Ishikawa (cell line): ENCODE measurements at regions not wholly inside any gene's neighbourhood (a gene's known extent, or its start where the extent isn't known, plus 50 kb on each side); places are given as distances from the start of the nearest gene placed in this dataset.

Experiments
- CEBPB ChIP-seq: IDR thresholded peaks from 2 replicates; pipeline ENCODE4 v1.6.1; 2012
- CREB1 ChIP-seq: IDR thresholded peaks from 2 replicates; pipeline ENCODE4 v1.6.1; 2012; ENCODE audit warnings: low read depth
- EGR1 ChIP-seq: IDR thresholded peaks from 2 replicates; pipeline ENCODE4 v1.6.1; 2012
- EP300 ChIP-seq: IDR thresholded peaks from 2 replicates; pipeline ENCODE4 v1.6.1; 2012; ENCODE audit warnings: borderline replicate concordance
- FOXM1 ChIP-seq: IDR thresholded peaks from 2 replicates; pipeline ENCODE4 v1.6.1; 2012; ENCODE audit warnings: low read depth, borderline replicate concordance
- RAD21 ChIP-seq: IDR thresholded peaks from 2 replicates; pipeline ENCODE4 v1.6.1; 2012; ENCODE audit warnings: low read depth
- TAF1 ChIP-seq: IDR thresholded peaks from 2 replicates; pipeline ENCODE4 v1.6.1; 2012; ENCODE audit warnings: low read depth, mild to moderate bottlenecking
- TEAD4 ChIP-seq: IDR thresholded peaks from 2 replicates; pipeline ENCODE4 v1.6.1; 2012
- USF1 ChIP-seq: IDR thresholded peaks from 2 replicates; pipeline ENCODE4 v1.6.1; 2012
- YY1 ChIP-seq: IDR thresholded peaks from 2 replicates; pipeline ENCODE4 v1.6.1; 2012; ENCODE audit warnings: low read depth
- TF ChIP-seq, protein P1 (sequence below): IDR thresholded peaks from 2 replicates; pipeline ENCODE4 v1.6.1; 2012; ENCODE audit warnings: low read depth, mild to moderate bottlenecking
- TF ChIP-seq, protein P2 (sequence below): IDR thresholded peaks from 2 replicates; pipeline ENCODE4 v1.6.1; 2012

GRCh38 chr13:31860002-31860401 lies 120.7 kb downstream of the RXFP2 start:
- TF ChIP-seq RAD21 (no peak), CEBPB (no peak), EGR1 (no peak), YY1 (no peak), USF1 (no peak), EP300 (no peak), FOXM1 (no peak), CREB1 (no peak), TEAD4 (no peak), TAF1 (no peak)
- TF ChIP-seq, protein P1, sequence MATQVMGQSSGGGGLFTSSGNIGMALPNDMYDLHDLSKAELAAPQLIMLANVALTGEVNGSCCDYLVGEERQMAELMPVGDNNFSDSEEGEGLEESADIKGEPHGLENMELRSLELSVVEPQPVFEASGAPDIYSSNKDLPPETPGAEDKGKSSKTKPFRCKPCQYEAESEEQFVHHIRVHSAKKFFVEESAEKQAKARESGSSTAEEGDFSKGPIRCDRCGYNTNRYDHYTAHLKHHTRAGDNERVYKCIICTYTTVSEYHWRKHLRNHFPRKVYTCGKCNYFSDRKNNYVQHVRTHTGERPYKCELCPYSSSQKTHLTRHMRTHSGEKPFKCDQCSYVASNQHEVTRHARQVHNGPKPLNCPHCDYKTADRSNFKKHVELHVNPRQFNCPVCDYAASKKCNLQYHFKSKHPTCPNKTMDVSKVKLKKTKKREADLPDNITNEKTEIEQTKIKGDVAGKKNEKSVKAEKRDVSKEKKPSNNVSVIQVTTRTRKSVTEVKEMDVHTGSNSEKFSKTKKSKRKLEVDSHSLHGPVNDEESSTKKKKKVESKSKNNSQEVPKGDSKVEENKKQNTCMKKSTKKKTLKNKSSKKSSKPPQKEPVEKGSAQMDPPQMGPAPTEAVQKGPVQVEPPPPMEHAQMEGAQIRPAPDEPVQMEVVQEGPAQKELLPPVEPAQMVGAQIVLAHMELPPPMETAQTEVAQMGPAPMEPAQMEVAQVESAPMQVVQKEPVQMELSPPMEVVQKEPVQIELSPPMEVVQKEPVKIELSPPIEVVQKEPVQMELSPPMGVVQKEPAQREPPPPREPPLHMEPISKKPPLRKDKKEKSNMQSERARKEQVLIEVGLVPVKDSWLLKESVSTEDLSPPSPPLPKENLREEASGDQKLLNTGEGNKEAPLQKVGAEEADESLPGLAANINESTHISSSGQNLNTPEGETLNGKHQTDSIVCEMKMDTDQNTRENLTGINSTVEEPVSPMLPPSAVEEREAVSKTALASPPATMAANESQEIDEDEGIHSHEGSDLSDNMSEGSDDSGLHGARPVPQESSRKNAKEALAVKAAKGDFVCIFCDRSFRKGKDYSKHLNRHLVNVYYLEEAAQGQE = no peak
- TF ChIP-seq, protein P2, sequence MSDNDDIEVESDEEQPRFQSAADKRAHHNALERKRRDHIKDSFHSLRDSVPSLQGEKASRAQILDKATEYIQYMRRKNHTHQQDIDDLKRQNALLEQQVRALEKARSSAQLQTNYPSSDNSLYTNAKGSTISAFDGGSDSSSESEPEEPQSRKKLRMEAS = no peak
